HG03280 (cell line): ENCODE measurements at regions not wholly inside any gene's neighbourhood (a gene's known extent, or its start where the extent isn't known, plus 50 kb on each side); places are given as distances from the start of the nearest gene placed in this dataset.
"Not testable (repeated sequence)": the region's sequence is repeated elsewhere in the genome, so short reads cannot be mapped to it uniquely, and the experiment has no call there.

Experiments
- ATAC-seq: cut with Tn5 transposase; IDR thresholded peaks from one replicate; pipeline ENCODE4 v1.9.1; 2021; ENCODE audit warnings: mild to moderate bottlenecking, moderate library complexity; ENCODE audit not compliant: unreplicated experiment

DNA sequence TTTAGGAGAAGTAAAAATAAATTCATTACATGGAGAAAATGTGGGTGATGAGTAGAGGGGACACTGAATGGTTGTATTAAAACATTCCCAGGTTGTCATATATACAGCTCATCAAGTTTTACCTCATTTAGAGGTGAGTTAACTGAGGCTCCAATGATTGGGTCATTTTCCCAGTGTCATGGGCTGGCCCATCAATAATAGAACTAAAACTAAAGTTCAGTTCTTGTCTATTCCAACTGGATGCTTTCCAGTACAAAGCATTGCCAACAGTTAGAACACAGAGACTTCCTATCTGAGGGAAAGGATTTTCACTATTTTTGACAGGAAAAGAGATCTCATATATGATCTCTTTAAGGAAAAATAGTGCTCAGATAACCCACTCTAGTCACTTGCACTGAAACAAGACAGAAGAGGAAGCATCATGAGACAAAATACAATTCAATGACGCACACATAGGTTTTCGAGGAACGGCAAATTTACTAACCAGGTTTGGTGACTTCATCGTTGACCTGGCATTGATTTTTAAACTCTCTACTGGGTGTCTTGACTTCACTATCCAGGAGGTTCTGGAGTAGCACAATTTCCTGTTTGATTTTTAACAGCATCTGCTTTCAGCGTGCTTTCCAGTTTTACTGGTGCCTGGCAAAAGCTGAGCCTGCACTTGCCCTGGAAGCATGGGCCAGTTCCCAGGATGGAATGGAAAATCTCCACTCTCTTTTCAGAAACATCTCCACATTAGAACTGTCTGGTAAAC lies 195.5 kb upstream of the FBXL4 start:
- ATAC-seq: no peak

DNA sequence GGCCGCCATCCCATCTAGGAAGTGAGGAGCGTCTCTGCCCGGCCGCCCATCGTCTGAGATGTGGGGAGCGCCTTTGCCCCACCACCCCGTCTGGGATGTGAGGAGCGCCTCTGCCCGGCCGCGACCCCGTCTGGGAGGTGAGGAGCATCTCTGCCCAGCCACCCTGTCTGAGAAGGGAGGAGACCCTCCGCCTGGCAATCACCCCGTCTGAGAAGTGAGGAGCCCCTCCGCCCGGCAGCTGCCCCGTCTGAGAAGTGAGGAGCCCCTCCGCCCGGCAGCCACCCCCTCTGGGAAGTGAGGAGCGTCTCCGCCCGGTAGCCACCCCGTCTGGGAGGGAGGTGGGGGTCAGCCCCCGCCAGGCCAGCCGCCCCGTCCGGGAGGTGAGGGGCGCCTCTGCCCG lies 194.2 kb upstream of the FBXL4 start:
- ATAC-seq: not testable (repeated sequence)

DNA sequence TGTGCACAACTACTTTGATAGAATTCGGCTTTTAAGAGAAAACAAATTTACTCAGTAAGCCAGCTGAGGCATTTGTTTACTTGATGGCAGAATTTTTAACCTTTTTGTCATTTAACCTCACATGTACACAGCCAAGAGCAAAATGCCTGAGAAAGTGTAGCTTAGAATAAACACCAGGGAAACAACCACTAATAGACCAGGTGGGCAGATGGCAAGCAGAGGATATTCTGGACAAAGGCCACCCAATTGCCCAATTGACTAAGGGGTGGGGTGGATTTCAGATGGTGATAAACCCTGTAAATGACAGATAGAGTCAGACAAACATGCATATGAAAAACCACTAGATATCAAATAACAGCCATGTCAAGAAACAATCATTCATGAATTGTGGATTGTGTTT lies 190.7 kb upstream of the FBXL4 start:
- ATAC-seq: no peak

DNA sequence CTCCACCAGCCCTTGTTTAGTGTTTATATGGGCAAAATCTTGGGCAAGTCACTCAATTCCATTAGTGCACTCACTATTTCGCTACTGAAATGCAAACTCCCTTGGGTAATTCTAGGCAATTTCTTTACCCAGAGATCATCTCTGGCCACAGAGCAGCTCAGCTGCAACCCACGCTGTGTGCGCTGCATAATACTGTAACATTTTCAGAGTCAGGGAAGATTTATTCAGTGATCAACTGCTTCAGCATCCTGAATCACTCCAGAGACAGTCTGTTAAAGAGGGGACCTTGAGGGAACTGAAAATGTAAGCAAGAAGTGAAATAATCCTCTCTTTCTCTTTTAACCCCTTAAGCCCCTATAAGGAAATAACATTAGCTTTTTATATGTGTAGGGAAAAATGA lies 189.6 kb upstream of the FBXL4 start:
- no peak for ATAC-seq

DNA sequence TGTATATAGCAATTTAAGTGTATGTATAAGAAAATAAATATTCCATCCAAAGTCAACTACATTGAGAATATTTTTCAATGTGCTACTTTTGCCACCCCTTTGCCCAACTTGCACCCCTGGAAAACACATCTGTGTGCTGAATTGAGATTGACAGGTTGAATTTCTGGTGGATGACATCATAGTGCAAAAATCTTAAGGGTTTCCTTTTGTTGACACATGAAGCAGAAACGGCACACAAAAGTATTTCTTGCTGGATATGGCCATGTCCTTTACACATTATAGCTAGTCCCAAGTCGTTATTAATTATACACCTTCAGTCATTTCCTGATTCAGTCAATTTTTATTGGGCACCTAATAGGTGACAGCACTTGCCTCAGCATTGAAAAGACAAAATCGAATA lies 188.7 kb upstream of the FBXL4 start:
- no peak for ATAC-seq

DNA sequence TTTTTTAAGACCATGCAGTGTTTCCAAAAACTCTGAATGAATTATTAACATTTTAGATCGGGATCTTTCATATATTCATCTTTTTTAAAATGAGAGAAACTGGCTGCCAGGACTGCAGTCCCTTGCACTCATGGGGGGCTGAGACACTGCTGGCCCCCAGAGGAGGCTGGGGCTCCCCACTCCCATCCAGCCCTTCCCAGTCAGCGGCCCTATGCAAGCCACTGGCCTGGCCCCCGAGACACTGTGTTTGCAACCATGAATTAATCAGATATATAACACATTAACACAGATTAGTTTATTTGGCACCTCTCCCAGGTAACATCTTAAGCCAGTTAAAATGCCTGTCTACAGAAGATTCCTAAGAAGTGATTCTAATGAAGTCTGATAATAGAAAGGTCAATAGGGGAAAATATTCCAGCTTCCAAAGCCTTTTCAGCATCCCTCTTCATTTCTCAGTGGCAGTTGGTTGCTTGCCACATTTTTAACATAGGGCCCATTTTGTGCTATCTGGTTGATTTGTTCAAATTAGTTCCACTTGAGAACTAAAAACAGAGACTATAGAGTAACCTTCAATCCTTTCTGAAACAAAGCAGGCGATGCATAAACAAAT lies 184.4 kb upstream of the FBXL4 start:
- no peak for ATAC-seq

GRCh38 chr6:99130897-99131873 lies 183.4 kb upstream of the FBXL4 start:
- no peak for ATAC-seq

GRCh38 chr6:99129835-99130234 lies 182.1 kb upstream of the FBXL4 start:
- no peak for ATAC-seq

GRCh38 chr6:99121748-99122147 lies 174.0 kb upstream of the FBXL4 start:
- no peak for ATAC-seq

- no peak for ATAC-seq
Observed at GRCh38 chr6:99120641-99121040, 172.9 kb upstream of the FBXL4 start.

- peak; percentile 67 for ATAC-seq
Observed at GRCh38 chr6:99119109-99120031, 171.6 kb upstream of the FBXL4 start.

- ATAC-seq: no peak
Observed at GRCh38 chr6:99114769-99115406, 167.1 kb upstream of the FBXL4 start.

DNA sequence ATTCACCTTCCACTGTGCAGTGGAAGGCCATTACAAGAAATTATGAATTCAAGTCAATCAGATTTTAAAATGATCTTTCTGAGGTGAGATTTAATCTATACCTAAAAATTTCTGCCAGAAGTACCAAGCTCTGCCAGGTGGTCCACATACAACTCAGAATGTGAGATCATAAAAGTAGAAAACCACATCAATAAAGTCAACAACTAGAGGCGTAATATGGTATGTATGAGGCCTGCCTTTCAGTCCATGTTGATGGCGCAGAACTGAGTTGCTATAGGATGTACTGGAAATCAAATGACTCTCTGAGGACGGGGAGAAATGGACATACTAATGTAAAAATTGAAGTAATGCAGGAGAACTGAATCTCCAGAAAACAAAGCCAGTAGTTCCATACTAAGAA lies 163.8 kb upstream of the FBXL4 start:
- ATAC-seq: no peak

DNA sequence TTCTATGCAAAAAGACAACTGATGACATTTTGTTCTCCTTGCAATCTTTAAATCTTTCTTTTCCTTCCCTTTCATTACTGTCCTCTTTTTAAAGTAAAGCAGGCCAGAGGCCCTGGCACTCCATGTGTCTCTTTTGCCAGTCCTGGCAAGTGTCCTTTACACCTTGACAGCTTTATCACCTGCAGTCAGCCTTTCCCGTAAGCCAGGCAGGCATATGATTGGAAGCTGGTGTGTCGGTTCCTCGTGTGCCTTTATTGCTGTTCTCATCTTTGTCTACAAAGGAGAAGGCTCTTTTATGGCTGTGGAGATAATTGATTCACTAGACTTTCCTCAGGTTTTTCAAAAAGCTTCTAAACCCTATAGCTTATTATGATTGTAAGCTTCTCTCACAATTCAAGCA lies 162.3 kb upstream of the FBXL4 start:
- ATAC-seq: no peak

DNA sequence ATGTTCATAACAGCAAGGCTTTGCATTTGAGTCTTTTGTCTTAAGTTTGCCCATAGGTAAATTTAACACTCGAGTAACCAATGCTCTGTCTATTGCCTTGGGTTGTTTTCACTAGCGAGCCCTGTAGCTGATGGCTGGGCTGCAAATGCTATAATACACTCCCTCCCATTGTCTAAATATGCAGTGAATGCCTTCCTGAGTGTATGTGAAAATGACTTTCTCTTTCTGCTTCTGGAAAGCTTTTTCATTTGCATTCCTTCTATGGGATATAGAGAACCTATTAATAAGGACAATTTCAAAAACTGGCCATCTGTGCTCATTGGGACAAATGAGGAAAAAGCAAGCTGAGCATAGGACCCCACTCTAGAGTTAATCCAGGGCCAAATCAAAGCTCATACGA lies 156.5 kb upstream of the FBXL4 start:
- no peak for ATAC-seq

DNA sequence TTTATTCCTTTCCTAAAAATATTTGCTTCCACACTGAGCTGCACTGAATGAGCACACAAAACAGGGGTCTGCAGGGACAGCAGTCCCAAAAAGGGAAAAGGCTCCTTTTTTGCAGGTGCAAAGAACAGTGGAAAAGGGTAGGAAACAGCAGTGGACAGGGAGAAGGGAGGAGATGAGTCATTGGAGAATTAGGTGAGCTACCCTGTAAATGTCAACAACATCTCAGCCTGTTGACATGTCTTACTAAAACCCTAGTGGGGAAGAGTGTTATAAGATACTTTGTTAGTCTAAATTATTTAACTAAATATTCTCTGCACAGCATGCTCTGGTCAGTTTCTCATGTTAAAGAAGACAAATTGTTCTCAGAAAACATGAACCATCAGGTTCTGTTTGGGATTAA lies 151.5 kb upstream of the FBXL4 start:
- no peak for ATAC-seq

GRCh38 chr6:99096170-99096569 lies 148.4 kb upstream of the FBXL4 start:
- ATAC-seq: no peak

DNA sequence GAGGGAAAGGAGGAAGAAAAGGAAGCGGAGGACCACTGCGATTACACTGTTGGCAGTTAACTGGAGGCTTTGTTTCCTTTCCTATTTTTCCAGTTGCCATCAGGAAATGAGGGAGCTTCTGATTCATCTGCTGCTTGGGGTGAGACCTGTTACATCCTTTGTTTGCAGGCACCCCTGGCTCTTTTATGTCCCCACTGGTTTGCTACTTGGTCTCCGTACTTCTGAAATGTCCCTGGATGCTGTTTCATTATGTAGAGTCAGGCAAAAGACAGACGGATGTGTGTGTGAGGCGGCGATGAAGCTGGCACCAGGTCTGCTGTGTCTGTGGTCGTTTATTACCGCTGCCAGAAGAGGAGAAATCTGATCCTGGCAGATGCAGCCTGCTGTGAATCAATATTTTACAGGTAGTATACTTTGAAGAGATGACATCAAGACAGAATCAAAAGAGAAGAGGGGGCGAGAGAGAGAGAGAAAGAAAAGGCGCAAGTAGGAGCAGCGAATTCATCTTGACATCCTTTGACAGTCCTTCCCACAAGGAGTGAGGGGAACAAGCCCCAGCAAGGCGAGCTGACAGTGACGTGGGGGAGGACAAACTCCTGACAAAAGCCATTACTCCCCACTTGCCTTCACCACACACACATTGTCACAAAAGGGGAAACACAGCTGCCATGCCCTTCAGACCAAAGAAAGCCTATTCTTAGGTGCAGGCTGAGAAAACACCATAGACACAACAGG lies 145.9 kb upstream of the FBXL4 start:
- ATAC-seq: no peak

DNA sequence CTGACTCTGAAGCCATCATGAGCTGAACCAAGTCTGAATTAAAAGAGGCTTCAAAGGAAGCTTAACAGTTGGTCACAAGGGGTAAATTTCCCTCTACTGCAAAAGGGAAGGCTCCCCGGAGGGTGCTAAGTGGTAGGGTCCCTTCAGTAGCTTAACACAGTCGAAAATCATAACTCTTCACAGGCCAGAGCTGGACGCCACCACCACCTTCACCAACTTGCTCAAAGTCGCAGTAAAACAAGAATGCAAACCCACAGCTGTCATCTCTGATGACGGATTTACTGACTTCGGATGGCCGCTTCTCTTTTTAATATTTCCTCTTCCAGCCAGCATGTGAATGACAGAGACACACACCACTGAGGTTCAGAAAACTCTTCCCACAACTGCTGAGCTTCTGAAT lies 144.7 kb upstream of the FBXL4 start:
- no peak for ATAC-seq
